ENCODE measurements at regions not wholly inside any gene's neighbourhood (a gene's known extent, or its start where the extent isn't known, plus 50 kb on each side); places are given as distances from the start of the nearest gene placed in this dataset.

DNA sequence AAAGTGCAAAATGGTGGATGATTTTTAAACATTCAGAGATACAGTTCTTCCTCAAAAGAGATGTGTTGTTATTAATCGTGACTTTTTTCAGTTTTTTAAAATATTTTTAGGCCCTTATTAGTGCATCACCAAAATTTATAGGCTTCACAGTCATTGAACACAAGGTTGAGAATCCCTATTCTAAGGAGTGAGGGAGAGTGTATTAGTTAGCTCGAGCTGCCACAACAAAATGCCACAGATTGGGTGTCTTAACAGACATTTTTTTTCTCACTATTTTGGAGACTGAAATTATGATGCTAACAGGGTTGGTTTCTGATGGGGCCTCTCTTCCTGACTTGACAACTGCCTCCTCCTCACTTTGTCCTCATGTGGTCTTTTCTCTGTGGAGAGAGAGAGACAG is 145.9 kb upstream of the TPRG1 start:
- no peaks in the 10 kb centered on the region for H3K27me3 ChIP-seq
- Mint-ChIP-seq H3K9me3 (peaks cover 4% of the 10 kb centered on the region), H3K27me3 (ENCODE audit: insufficient read depth, low read depth) (peaks cover 3% of the 10 kb centered on the region), H3K4me1 (peaks cover 6% of the 10 kb centered on the region), H3K27ac (no peak overlapping the region), H3K36me3 (no peaks in the 10 kb centered on the region), H3K4me3 (no peak overlapping the region)
- TF ChIP-seq EZH2phosphoT487 (IDR thresholded peaks at IDR 0.05), result no peak
- TF ChIP-seq EZH2 (IDR thresholded peaks at IDR 0.05), result no peak
- no peak for TF ChIP-seq CTCF (IDR thresholded peaks at IDR 0.05)
- H3K4me3 ChIP-seq, result no peak overlapping the region
- H2AFZ ChIP-seq (replicated peaks), result no peak overlapping the region
- no peak overlapping the region for H3K9ac ChIP-seq
- no peak for DNase-seq (ENCODE audit: low spot score)
- H3F3A ChIP-seq (ENCODE audit: low read depth), result no peaks in the 10 kb centered on the region
- H3K4me2 ChIP-seq, result no peak overlapping the region
- no peaks in the 10 kb centered on the region for H3K4me1 ChIP-seq
- no peaks in the 10 kb centered on the region for H3K36me3 ChIP-seq
- no peak overlapping the region for H3K27ac ChIP-seq
- H3K9me3 ChIP-seq (ENCODE audit: low read depth), result no peaks in the 10 kb centered on the region
- no peaks in the 10 kb centered on the region for H4K20me1 ChIP-seq (ENCODE audit: low read depth)
- no peaks in the 10 kb centered on the region for H3K79me2 ChIP-seq (ENCODE audit: low read depth)

DNA sequence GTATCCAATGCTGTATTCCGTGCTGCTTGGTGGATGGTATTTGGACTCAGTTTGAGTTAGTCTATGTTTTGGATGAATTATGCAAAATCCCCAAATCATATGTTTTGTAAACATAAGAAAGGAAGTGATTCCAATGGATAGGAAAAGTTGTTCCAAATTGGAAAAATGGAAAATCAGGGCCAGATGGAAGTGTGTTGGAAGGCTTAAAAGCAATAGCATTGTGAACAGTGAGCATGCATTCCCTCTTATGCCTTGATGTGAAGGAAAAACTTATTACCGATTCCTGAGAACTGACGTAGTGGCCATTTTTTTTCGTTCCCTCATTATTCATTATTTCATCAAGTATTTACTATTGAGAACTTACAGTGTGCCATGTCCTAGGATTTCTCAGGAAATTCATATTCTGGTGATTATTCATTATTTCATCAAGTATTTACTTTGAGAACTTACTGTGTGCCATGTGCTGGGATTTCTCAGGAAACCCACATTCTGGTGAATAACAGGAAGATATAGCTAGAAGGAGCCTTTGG is 144.1 kb upstream of the TPRG1 start:
- Histone ChIP-seq H4K20me1 (ENCODE audit: low read depth) (no peaks in the 10 kb centered on the region), H3K4me2 (no peak overlapping the region), H3K27me3 (no peaks in the 10 kb centered on the region), H3K9me3 (ENCODE audit: low read depth) (no peaks in the 10 kb centered on the region), H3K36me3 (no peaks in the 10 kb centered on the region), H3K4me1 (no peaks in the 10 kb centered on the region), H3F3A (ENCODE audit: low read depth) (no peaks in the 10 kb centered on the region), H3K9ac (no peak overlapping the region), H3K4me3 (no peak overlapping the region), H3K27ac (no peak overlapping the region), H3K79me2 (ENCODE audit: low read depth) (no peaks in the 10 kb centered on the region), H2AFZ (replicated peaks) (no peak overlapping the region)
- peaks cover 4% of the 10 kb centered on the region for H3K9me3 Mint-ChIP-seq
- peaks cover 6% of the 10 kb centered on the region for H3K4me1 Mint-ChIP-seq
- TF ChIP-seq CTCF (IDR thresholded peaks at IDR 0.05), result no peak
- TF ChIP-seq EZH2phosphoT487 (IDR thresholded peaks at IDR 0.05), result no peak
- no peak for TF ChIP-seq EZH2 (IDR thresholded peaks at IDR 0.05)
- peaks cover 3% of the 10 kb centered on the region for H3K27me3 Mint-ChIP-seq (ENCODE audit: insufficient read depth, low read depth)
- no peak overlapping the region for H3K4me3 Mint-ChIP-seq
- no peak for DNase-seq (ENCODE audit: low spot score)
- no peak overlapping the region for H3K27ac Mint-ChIP-seq
- no peaks in the 10 kb centered on the region for H3K36me3 Mint-ChIP-seq

- Histone ChIP-seq H3K79me2 (ENCODE audit: low read depth) (no peaks in the 10 kb centered on the region), H3K27ac (no peak overlapping the region), H3K9me3 (ENCODE audit: low read depth) (peaks cover 8% of the 10 kb centered on the region), H4K20me1 (ENCODE audit: low read depth) (no peaks in the 10 kb centered on the region), H3F3A (ENCODE audit: low read depth) (no peaks in the 10 kb centered on the region), H3K9ac (no peak overlapping the region), H3K36me3 (no peaks in the 10 kb centered on the region), H3K4me1 (no peaks in the 10 kb centered on the region), H2AFZ (replicated peaks) (no peak overlapping the region), H3K4me2 (no peak overlapping the region), H3K4me3 (no peak overlapping the region), H3K27me3 (no peaks in the 10 kb centered on the region)
- H3K4me1 Mint-ChIP-seq, result no peaks in the 10 kb centered on the region
- H3K27me3 Mint-ChIP-seq (ENCODE audit: insufficient read depth, low read depth), result no peaks in the 10 kb centered on the region
- no peaks in the 10 kb centered on the region for H3K36me3 Mint-ChIP-seq
- TF ChIP-seq EZH2 (IDR thresholded peaks at IDR 0.05) (no peak), CTCF (IDR thresholded peaks at IDR 0.05) (no peak), EZH2phosphoT487 (IDR thresholded peaks at IDR 0.05) (no peak)
- no peak overlapping the region for H3K27ac Mint-ChIP-seq
- H3K4me3 Mint-ChIP-seq, result no peak overlapping the region
- no peak for DNase-seq (ENCODE audit: low spot score)
- peaks cover 6% of the 10 kb centered on the region for H3K9me3 Mint-ChIP-seq
Observed at GRCh38 chr3:189038773-189039745, 132.7 kb upstream of the TPRG1 start.

Data from neural progenitor cell (in vitro differentiated cells).